ENCODE measurements at regions not wholly inside any gene's neighbourhood (a gene's known extent, or its start where the extent isn't known, plus 50 kb on each side); places are given as distances from the start of the nearest gene placed in this dataset.

DNA sequence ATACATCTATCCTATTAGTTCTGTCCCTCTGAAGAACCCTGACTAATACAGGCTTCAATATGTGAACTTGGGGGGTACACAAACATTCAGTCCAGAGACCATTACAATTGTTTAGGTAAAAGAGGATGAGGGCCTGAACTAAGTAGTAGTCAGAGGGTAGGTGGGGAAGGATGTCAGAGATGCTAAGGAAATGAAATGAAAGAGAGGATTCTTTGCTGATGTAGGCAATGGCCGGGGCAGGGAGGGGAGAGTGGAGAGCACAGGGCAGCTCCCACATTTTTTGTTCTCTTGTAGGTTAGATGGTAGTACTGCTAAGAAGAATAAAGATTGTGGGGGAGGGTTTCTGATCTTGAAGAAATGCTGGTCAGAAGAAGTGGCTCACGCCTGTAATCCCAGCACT is 60.8 kb downstream of the SOX4 start:
- POLR2A ChIA-PET = no interaction called here

DNA sequence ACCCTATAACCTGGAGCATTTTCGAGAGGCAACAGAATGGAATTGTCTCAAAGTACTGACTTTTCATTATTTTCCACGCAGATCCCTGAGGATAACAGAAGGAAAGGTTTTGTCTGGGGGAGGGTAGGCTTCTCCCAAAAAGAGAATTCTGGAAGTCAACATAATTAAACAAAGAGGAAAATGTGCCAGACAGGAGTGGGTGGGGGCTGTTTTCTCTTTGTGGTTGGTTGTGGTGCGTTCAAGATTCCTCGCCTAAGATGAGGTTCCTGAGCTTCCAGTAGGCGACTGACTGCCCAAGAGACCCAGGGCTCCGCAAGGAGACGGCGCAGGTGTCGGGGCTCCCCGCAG is 70.4 kb downstream of the SOX4 start:
- no peaks in the 10 kb centered on the region for H4K20me1 ChIP-seq (ENCODE audit: insufficient read depth)
- no peak overlapping the region for H3K27ac ChIP-seq (ENCODE audit: low read depth in 2 of 2, low read length in 1 of 2)
- H3K79me2 ChIP-seq (ENCODE audit: insufficient read depth) = peaks cover 25% of the 10 kb centered on the region
- TF ChIP-seq JUND (IDR thresholded peaks at IDR 0.05) (no peak), RFX5 (IDR thresholded peaks at IDR 0.05; ENCODE audit: low read length) (no peak), SMC3 (IDR thresholded peaks at IDR 0.05; ENCODE audit: low read depth, low read length) (no peak), MEF2A (IDR thresholded peaks at IDR 0.05; ENCODE audit: borderline replicate concordance, low read depth) (no peak), TEAD4 (IDR thresholded peaks at IDR 0.05; ENCODE audit: borderline replicate concordance, insufficient read depth) (no peak), EZH2phosphoT487 (IDR thresholded peaks at IDR 0.05; ENCODE audit: borderline replicate concordance, low read depth) (no peak), MXI1 (IDR thresholded peaks at IDR 0.05; ENCODE audit: low read depth, low read length) (no peak), ELF1 (IDR thresholded peaks at IDR 0.05) (no peak), TCF12 (IDR thresholded peaks at IDR 0.05) (no peak), TAF1 (IDR thresholded peaks at IDR 0.05; ENCODE audit: borderline replicate concordance, low read depth, low read length) (no peak), MAX (IDR thresholded peaks at IDR 0.05; ENCODE audit: low read depth) (no peak), YY1 (IDR thresholded peaks at IDR 0.05; ENCODE audit: low read depth) (no peak)
- TF ChIP-seq, protein P1, sequence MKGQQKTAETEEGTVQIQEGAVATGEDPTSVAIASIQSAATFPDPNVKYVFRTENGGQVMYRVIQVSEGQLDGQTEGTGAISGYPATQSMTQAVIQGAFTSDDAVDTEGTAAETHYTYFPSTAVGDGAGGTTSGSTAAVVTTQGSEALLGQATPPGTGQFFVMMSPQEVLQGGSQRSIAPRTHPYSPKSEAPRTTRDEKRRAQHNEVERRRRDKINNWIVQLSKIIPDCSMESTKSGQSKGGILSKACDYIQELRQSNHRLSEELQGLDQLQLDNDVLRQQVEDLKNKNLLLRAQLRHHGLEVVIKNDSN (IDR thresholded peaks at IDR 0.05; ENCODE audit: borderline replicate concordance, low read depth) = no peak
- TF ChIP-seq, protein P2, sequence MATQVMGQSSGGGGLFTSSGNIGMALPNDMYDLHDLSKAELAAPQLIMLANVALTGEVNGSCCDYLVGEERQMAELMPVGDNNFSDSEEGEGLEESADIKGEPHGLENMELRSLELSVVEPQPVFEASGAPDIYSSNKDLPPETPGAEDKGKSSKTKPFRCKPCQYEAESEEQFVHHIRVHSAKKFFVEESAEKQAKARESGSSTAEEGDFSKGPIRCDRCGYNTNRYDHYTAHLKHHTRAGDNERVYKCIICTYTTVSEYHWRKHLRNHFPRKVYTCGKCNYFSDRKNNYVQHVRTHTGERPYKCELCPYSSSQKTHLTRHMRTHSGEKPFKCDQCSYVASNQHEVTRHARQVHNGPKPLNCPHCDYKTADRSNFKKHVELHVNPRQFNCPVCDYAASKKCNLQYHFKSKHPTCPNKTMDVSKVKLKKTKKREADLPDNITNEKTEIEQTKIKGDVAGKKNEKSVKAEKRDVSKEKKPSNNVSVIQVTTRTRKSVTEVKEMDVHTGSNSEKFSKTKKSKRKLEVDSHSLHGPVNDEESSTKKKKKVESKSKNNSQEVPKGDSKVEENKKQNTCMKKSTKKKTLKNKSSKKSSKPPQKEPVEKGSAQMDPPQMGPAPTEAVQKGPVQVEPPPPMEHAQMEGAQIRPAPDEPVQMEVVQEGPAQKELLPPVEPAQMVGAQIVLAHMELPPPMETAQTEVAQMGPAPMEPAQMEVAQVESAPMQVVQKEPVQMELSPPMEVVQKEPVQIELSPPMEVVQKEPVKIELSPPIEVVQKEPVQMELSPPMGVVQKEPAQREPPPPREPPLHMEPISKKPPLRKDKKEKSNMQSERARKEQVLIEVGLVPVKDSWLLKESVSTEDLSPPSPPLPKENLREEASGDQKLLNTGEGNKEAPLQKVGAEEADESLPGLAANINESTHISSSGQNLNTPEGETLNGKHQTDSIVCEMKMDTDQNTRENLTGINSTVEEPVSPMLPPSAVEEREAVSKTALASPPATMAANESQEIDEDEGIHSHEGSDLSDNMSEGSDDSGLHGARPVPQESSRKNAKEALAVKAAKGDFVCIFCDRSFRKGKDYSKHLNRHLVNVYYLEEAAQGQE (IDR thresholded peaks at IDR 0.05; ENCODE audit: low read depth, low read length) = no peak
- DNase-seq = no peak
- H3K4me3 ChIP-seq (ENCODE audit: low read depth in 2 of 2, low read length in 1 of 2) = no peak overlapping the region
- H3K9me3 ChIP-seq = no peaks in the 10 kb centered on the region
- no peaks in the 10 kb centered on the region for H3F3A ChIP-seq (replicated peaks; ENCODE audit: insufficient read depth)
- peaks cover 0 to 3% of the 10 kb centered on the region in 2 experiments for H3K36me3 ChIP-seq (replicated peaks in 1 of 2; ENCODE audit: control insufficient read depth in 1 of 2, insufficient read depth in 2 of 2, low read length in 1 of 2)
- no peak overlapping the region for H3K4me2 ChIP-seq
- ChIA-PET CTCF (interaction anchor here (0.7 kb wide), 1 partner anchor 1782 kb away, joined by 3 read pairs; no protein-coding TSS in a partner anchor), POLR2A (no interaction called here)
- H2AFZ ChIP-seq (ENCODE audit: low read depth) = no peak overlapping the region
- no peaks in the 10 kb centered on the region; a peak in 2 of 4 replicates for H3K4me1 ChIP-seq (ENCODE audit: control insufficient read depth in 1 of 2, insufficient read depth in 2 of 2, low read depth in 1 of 2, low read length in 1 of 2)
- no peaks in the 10 kb centered on the region for H3K27me3 ChIP-seq (ENCODE audit: insufficient read depth)
- H3K9me2 ChIP-seq = no peaks in the 10 kb centered on the region
- WGBS (ENCODE audit: low lambda C conversion rate) = 94% methylated on average over 4 of the region's 10 CpGs
- no peak overlapping the region for H3K9ac ChIP-seq

More for the DNA sequence above, 60.8 kb downstream of the SOX4 start:
- no peak for DNase-seq
- WGBS (ENCODE audit: low lambda C conversion rate) = 97% methylated on average over 2 of the region's 2 CpGs
- Histone ChIP-seq H3F3A (replicated peaks; ENCODE audit: insufficient read depth) (no peaks in the 10 kb centered on the region), H3K4me3 (ENCODE audit: low read depth in 2 of 2, low read length in 1 of 2) (no peak overlapping the region), H3K4me1 (ENCODE audit: control insufficient read depth in 1 of 2, insufficient read depth in 2 of 2, low read depth in 1 of 2, low read length in 1 of 2) (no peaks in the 10 kb centered on the region), H3K4me2 (no peak overlapping the region), H3K79me2 (ENCODE audit: insufficient read depth) (no peaks in the 10 kb centered on the region), H3K9me2 (no peaks in the 10 kb centered on the region), H3K27me3 (ENCODE audit: insufficient read depth) (no peaks in the 10 kb centered on the region), H3K9me3 (no peaks in the 10 kb centered on the region), H3K9ac (no peak overlapping the region), H3K36me3 (replicated peaks in 1 of 2; ENCODE audit: control insufficient read depth in 1 of 2, insufficient read depth in 2 of 2, low read length in 1 of 2) (no peaks in the 10 kb centered on the region), H2AFZ (ENCODE audit: low read depth) (no peak overlapping the region), H4K20me1 (ENCODE audit: insufficient read depth) (no peaks in the 10 kb centered on the region), H3K27ac (ENCODE audit: low read depth in 2 of 2, low read length in 1 of 2) (no peak overlapping the region)
- CTCF ChIA-PET = interaction anchor here (0.6 kb wide), 1 partner anchor 105 kb away, joined by 3 read pairs; no protein-coding TSS in a partner anchor
- TF ChIP-seq MEF2A (IDR thresholded peaks at IDR 0.05; ENCODE audit: borderline replicate concordance, low read depth) (no peak), TAF1 (IDR thresholded peaks at IDR 0.05; ENCODE audit: borderline replicate concordance, low read depth, low read length) (no peak), JUND (IDR thresholded peaks at IDR 0.05) (no peak), FOXJ3 (CRISPR knock-in tag; IDR thresholded peaks at IDR 0.05) (no peak), NRF1 (IDR thresholded peaks at IDR 0.05; ENCODE audit: low read depth, low read length) (no peak), RAD21 (IDR thresholded peaks at IDR 0.05; ENCODE audit: low read length) (no peak), POLR2AphosphoS5 (IDR thresholded peaks at IDR 0.05; ENCODE audit: low read depth, low read length) (no peak), RFX5 (IDR thresholded peaks at IDR 0.05; ENCODE audit: low read length) (no peak), FOXM1 (IDR thresholded peaks at IDR 0.05; ENCODE audit: low read depth) (no peak), NFIC (IDR thresholded peaks at IDR 0.05; ENCODE audit: borderline replicate concordance) (no peak)
- TF ChIP-seq, protein P3, sequence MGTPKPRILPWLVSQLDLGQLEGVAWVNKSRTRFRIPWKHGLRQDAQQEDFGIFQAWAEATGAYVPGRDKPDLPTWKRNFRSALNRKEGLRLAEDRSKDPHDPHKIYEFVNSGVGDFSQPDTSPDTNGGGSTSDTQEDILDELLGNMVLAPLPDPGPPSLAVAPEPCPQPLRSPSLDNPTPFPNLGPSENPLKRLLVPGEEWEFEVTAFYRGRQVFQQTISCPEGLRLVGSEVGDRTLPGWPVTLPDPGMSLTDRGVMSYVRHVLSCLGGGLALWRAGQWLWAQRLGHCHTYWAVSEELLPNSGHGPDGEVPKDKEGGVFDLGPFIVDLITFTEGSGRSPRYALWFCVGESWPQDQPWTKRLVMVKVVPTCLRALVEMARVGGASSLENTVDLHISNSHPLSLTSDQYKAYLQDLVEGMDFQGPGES (IDR thresholded peaks at IDR 0.05; ENCODE audit: low read depth, low read length) = no peak
